Vagina (tissue), 2 donors: ENCODE measurements at regions not wholly inside any gene's neighbourhood (a gene's known extent, or its start where the extent isn't known, plus 50 kb on each side); places are given as distances from the start of the nearest gene placed in this dataset.

Experiments
- DNase-seq, 2 donors: peaks; one replicate each; pipeline ENCODE4 v3.0.0-alpha.2; 2017; ENCODE audit errors: extremely low spot score in 2 of 2
- H3K27ac ChIP-seq: fragments of 200-600 bp; sonication (generic); one replicate; pipeline ENCODE4 v1.5.1; 2019
- H3K27me3 ChIP-seq: fragments of 200-600 bp; sonication (generic); one replicate; pipeline ENCODE4 v1.5.1; 2019
- H3K36me3 ChIP-seq, 2 donors: fragments of 200-600 bp; sonication (generic); one replicate each; pipeline ENCODE4 v1.5.1; 2017 to 2019
- H3K4me1 ChIP-seq: fragments of 200-600 bp; sonication (generic); one replicate; pipeline ENCODE4 v1.5.1; 2019
- H3K4me3 ChIP-seq, 2 donors: fragments of 200-600 bp; sonication (generic); 1 replicate in 1 of 2; 2 replicates in 1 of 2; pipeline ENCODE4 v1.5.1; 2016 to 2019
- H3K9me3 ChIP-seq: fragments of 200-600 bp; sonication (generic); one replicate; pipeline ENCODE4 v1.5.1; 2019
- CTCF ChIP-seq, 3 experiments: fragments of 450-650 bp in 2 of 3; fragments of 200-600 bp in 1 of 3; sonication (generic) in 1 of 3; IDR thresholded peaks; one replicate each; pipeline ENCODE4 v1.5.1; 2017 to 2019; ENCODE audit warnings: antibody characterized with exemption in 3 of 3, mild to moderate bottlenecking in 2 of 3, moderate library complexity in 2 of 3
- POLR2A ChIP-seq, 2 donors: fragments of 450-650 bp; IDR thresholded peaks; one replicate each; pipeline ENCODE4 v1.6.1; 2017; ENCODE audit warnings: antibody characterized with exemption in 2 of 2, mild to moderate bottlenecking in 2 of 2, moderate library complexity in 2 of 2
- POLR2AphosphoS5 ChIP-seq, 2 donors: sonication (generic); formaldehyde crosslinking; IDR thresholded peaks; one replicate each; pipeline ENCODE4 v1.9.0; 2017; ENCODE audit warnings: antibody characterized with exemption in 2 of 2, mild to moderate bottlenecking in 2 of 2, low read depth in 1 of 2; ENCODE audit not compliant: insufficient read depth in 1 of 2
- intact Hi-C: fragments of 100-400 bp; cut with DNase I; formaldehyde crosslinking; loops from one replicate; pipeline ENCODE4 v1.15.1; 2023

- H3K27ac ChIP-seq: no peak overlapping the region
- DNase-seq: no peak
- intact Hi-C loops: no loop called here
- H3K27me3 ChIP-seq: no peaks in the 10 kb centered on the region
- no peak overlapping the region for H3K4me3 ChIP-seq
- TF ChIP-seq POLR2A (IDR thresholded peaks at IDR 0.05) (no peak), POLR2AphosphoS5 (IDR thresholded peaks at IDR 0.05; ENCODE audit: insufficient read depth in 1 of 2, low read depth in 1 of 2) (no peak), CTCF (IDR thresholded peaks at IDR 0.05) (no peak)
- H3K9me3 ChIP-seq: no peaks in the 10 kb centered on the region
- H3K4me1 ChIP-seq: peaks cover 7% of the 10 kb centered on the region
- no peaks in the 10 kb centered on the region for H3K36me3 ChIP-seq
Measured at GRCh38 chr2:203789618-203790017, 78.0 kb upstream of the CTLA4 start.

- H3K9me3 ChIP-seq: no peaks in the 10 kb centered on the region
- H3K4me3 ChIP-seq: no peak overlapping the region
- DNase-seq: no peak
- intact Hi-C loops: no loop called here
- no peak overlapping the region for H3K27ac ChIP-seq
- H3K27me3 ChIP-seq: no peaks in the 10 kb centered on the region
- TF ChIP-seq POLR2A (IDR thresholded peaks at IDR 0.05): no peak
- no peak for TF ChIP-seq CTCF (IDR thresholded peaks at IDR 0.05)
- TF ChIP-seq POLR2AphosphoS5 (IDR thresholded peaks at IDR 0.05; ENCODE audit: insufficient read depth in 1 of 2, low read depth in 1 of 2): no peak
- peaks cover 7% of the 10 kb centered on the region for H3K4me1 ChIP-seq
- H3K36me3 ChIP-seq: no peaks in the 10 kb centered on the region
Measured at GRCh38 chr2:203790134-203790852, 77.3 kb upstream of the CTLA4 start.

GRCh38 chr2:203796248-203797010, 71.1 kb upstream of the CTLA4 start:
- H3K36me3 ChIP-seq: no peaks in the 10 kb centered on the region
- H3K27me3 ChIP-seq: no peaks in the 10 kb centered on the region
- H3K27ac ChIP-seq: no peak overlapping the region
- intact Hi-C loops: no loop called here
- H3K4me3 ChIP-seq: no peak overlapping the region
- TF ChIP-seq POLR2A (IDR thresholded peaks at IDR 0.05) (no peak), POLR2AphosphoS5 (IDR thresholded peaks at IDR 0.05; ENCODE audit: insufficient read depth in 1 of 2, low read depth in 1 of 2) (no peak), CTCF (IDR thresholded peaks at IDR 0.05) (no peak)
- DNase-seq: no peak
- no peaks in the 10 kb centered on the region for H3K9me3 ChIP-seq
- H3K4me1 ChIP-seq: no peaks in the 10 kb centered on the region

- no peaks in the 10 kb centered on the region for H3K27me3 ChIP-seq
- TF ChIP-seq POLR2AphosphoS5 (IDR thresholded peaks at IDR 0.05; ENCODE audit: insufficient read depth in 1 of 2, low read depth in 1 of 2) (no peak), CTCF (IDR thresholded peaks at IDR 0.05) (no peak), POLR2A (IDR thresholded peaks at IDR 0.05) (no peak)
- H3K27ac ChIP-seq: no peak overlapping the region
Measured at GRCh38 chr2:203797276-203797675, 70.3 kb upstream of the CTLA4 start.

GRCh38 chr2:203797712-203798111, 69.9 kb upstream of the CTLA4 start:
- intact Hi-C loops: no loop called here
- Histone ChIP-seq H3K27ac (no peak overlapping the region), H3K27me3 (no peaks in the 10 kb centered on the region), H3K4me3 (no peak overlapping the region), H3K4me1 (no peaks in the 10 kb centered on the region), H3K36me3 (no peaks in the 10 kb centered on the region), H3K9me3 (no peaks in the 10 kb centered on the region)
- no peak for DNase-seq
- no peak for TF ChIP-seq POLR2A (IDR thresholded peaks at IDR 0.05)
- TF ChIP-seq CTCF (IDR thresholded peaks at IDR 0.05): no peak
- TF ChIP-seq POLR2AphosphoS5 (IDR thresholded peaks at IDR 0.05; ENCODE audit: insufficient read depth in 1 of 2, low read depth in 1 of 2): no peak

More at GRCh38 chr2:203797276-203797675, 70.3 kb upstream of the CTLA4 start:
- H3K4me3 ChIP-seq: no peak overlapping the region
- intact Hi-C loops: no loop called here
- no peaks in the 10 kb centered on the region for H3K36me3 ChIP-seq
- H3K4me1 ChIP-seq: no peaks in the 10 kb centered on the region
- no peak for DNase-seq
- H3K9me3 ChIP-seq: no peaks in the 10 kb centered on the region
